IMR-90 (cell line): ENCODE measurements at regions not wholly inside any gene's neighbourhood (a gene's known extent, or its start where the extent isn't known, plus 50 kb on each side); places are given as distances from the start of the nearest gene placed in this dataset.

ENCODE experiments used
- ATAC-seq: fragments of 200-7000 bp; cut with Tn5 transposase; 2 replicates; pipeline ENCODE4 v1.9.1; 2020; ENCODE audit warnings: low read depth, mild to moderate bottlenecking, moderate library complexity
- BruUV-seq: library from RNA; stranded (reverse); fragments of 400-500 nt; replicated peaks from 2 replicates; lab custom pipeline; 2021; lab: Mats Ljungman, UMichigan
- CTCF ChIA-PET: fragments of 300-600 bp; formaldehyde crosslinking; extraction: SDS; loops from one replicate; lab custom pipeline; 2021; ENCODE audit warnings: antibody characterized with exemption; lab: Yijun Ruan, JAX
- POLR2A ChIA-PET: fragments of 300-600 bp; sonication (Branson Sonifier 250); formaldehyde crosslinking; loops from one replicate; lab custom pipeline; 2022; ENCODE audit warnings: antibody characterized with exemption; ENCODE audit not compliant: unreplicated experiment; lab: Charles Lee
- DNase-seq: peaks from one replicate; pipeline ENCODE4 v3.0.0; 2013
- H2AFZ ChIP-seq: replicated peaks from 2 replicates; pipeline ENCODE3; 2013; ENCODE audit warnings: low read length, mild to moderate bottlenecking; ENCODE audit not compliant: poor library complexity
- H2AK5ac ChIP-seq: 2 replicates; pipeline ENCODE4 v1.6.1; 2013; ENCODE audit warnings: low read depth, low read length, inconsistent platforms
- H2AK9ac ChIP-seq: replicated peaks from 2 replicates; pipeline ENCODE3; 2013; ENCODE audit warnings: mild to moderate bottlenecking, low read depth, low read length, moderate library complexity; ENCODE audit not compliant: poor library complexity
- H2BK120ac ChIP-seq: 2 replicates; pipeline ENCODE4 v1.6.1; 2013; ENCODE audit warnings: low read depth, low read length, inconsistent platforms
- H2BK15ac ChIP-seq: 3 replicates; pipeline ENCODE4 v1.6.1; 2013; ENCODE audit warnings: low read depth, low read length, inconsistent platforms
- H2BK20ac ChIP-seq: 2 replicates; pipeline ENCODE4 v1.6.1; 2013; ENCODE audit warnings: low read depth, mild to moderate bottlenecking, inconsistent platforms, low read length, moderate library complexity
- H2BK5ac ChIP-seq: 2 replicates; pipeline ENCODE4 v1.6.1; 2013; ENCODE audit warnings: mild to moderate bottlenecking, low read depth, low read length, inconsistent platforms; ENCODE audit not compliant: poor library complexity, severe bottlenecking
- H3K14ac ChIP-seq: replicated peaks from 2 replicates; pipeline ENCODE4 v1.6.1; 2013; ENCODE audit warnings: low read depth, low read length, inconsistent platforms
- H3K18ac ChIP-seq: 2 replicates; pipeline ENCODE4 v1.6.1; 2013; ENCODE audit warnings: low read depth, low read length, control low read depth
- H3K23ac ChIP-seq: 2 replicates; pipeline ENCODE4 v1.6.1; 2013; ENCODE audit warnings: low read depth, low read length, inconsistent platforms
- H3K27ac ChIP-seq: 2 replicates; pipeline ENCODE4 v1.5.1; 2013; ENCODE audit warnings: mild to moderate bottlenecking, control low read depth, low read length; ENCODE audit not compliant: insufficient read depth
- H3K27me3 ChIP-seq: 2 replicates; pipeline ENCODE4 v1.6.1; 2013; ENCODE audit warnings: low read length; ENCODE audit not compliant: control insufficient read depth, insufficient read depth
- H3K36me3 ChIP-seq: 2 replicates; pipeline ENCODE4 v1.6.1; 2013; ENCODE audit warnings: low read length, mixed read lengths; ENCODE audit not compliant: control insufficient read depth, insufficient read depth
- H3K4ac ChIP-seq: 2 replicates; pipeline ENCODE4 v1.6.1; 2013; ENCODE audit warnings: low read depth, low read length, inconsistent platforms
- H3K4me1 ChIP-seq: 2 replicates; pipeline ENCODE4 v1.6.1; 2013; ENCODE audit warnings: low read length, mixed read lengths; ENCODE audit not compliant: control insufficient read depth, insufficient read depth
- H3K4me2 ChIP-seq: 2 replicates; pipeline ENCODE4 v1.6.1; 2013; ENCODE audit warnings: low read depth, mild to moderate bottlenecking, control low read depth, low read length, moderate library complexity
- H3K4me3 ChIP-seq: 2 replicates; pipeline ENCODE4 v1.5.1; 2013; ENCODE audit warnings: low read depth, mild to moderate bottlenecking, control low read depth, low read length, moderate library complexity; ENCODE audit not compliant: insufficient read depth
- H3K56ac ChIP-seq: 2 replicates; pipeline ENCODE4 v1.6.1; 2013; ENCODE audit warnings: low read length, inconsistent platforms; ENCODE audit not compliant: insufficient read depth; ENCODE audit errors: extremely low read depth
- H3K79me1 ChIP-seq, 2 experiments: 2 replicates each; pipeline ENCODE4 v1.6.1; 2013; ENCODE audit warnings: low read length in 2 of 2, inconsistent platforms in 1 of 2, low read depth in 1 of 2
- H3K9ac ChIP-seq: 2 replicates; pipeline ENCODE4 v1.6.1; 2013; ENCODE audit warnings: low read depth, low read length, control low read depth
- H3K9me1 ChIP-seq: 2 replicates; pipeline ENCODE4 v1.6.1; 2013; ENCODE audit warnings: low read length, inconsistent platforms; ENCODE audit not compliant: insufficient read depth
- H3K9me3 ChIP-seq: 2 replicates; pipeline ENCODE4 v1.6.1; 2013; ENCODE audit warnings: low read length; ENCODE audit not compliant: control insufficient read depth, insufficient read depth
- H4K20me1 ChIP-seq: 2 replicates; pipeline ENCODE4 v1.6.1; 2013; ENCODE audit warnings: low read length, inconsistent platforms; ENCODE audit not compliant: insufficient read depth
- H4K5ac ChIP-seq: 2 replicates; pipeline ENCODE4 v1.6.1; 2013; ENCODE audit warnings: mild to moderate bottlenecking, low read depth, low read length, control low read depth
- H4K8ac ChIP-seq, 2 experiments: 2 replicates each; pipeline ENCODE4 v1.6.1; 2013; ENCODE audit warnings: low read depth in 2 of 2, low read length in 2 of 2, control low read depth in 1 of 2, inconsistent platforms in 1 of 2
- H4K91ac ChIP-seq: 2 replicates; pipeline ENCODE4 v1.6.1; 2013; ENCODE audit warnings: low read depth, low read length, inconsistent platforms; ENCODE audit not compliant: insufficient read depth
- BHLHE40 ChIP-seq: fragments of 150-350 bp; IDR thresholded peaks from 2 replicates; pipeline ENCODE4 v1.6.1; 2016; ENCODE audit warnings: mild to moderate bottlenecking, low read depth, low read length
- CTCF ChIP-seq: conservative IDR thresholded peaks from 2 replicates; pipeline ENCODE4 v1.5.1; 2012; ENCODE audit warnings: mild to moderate bottlenecking, low read depth, low read length, improper control_type of control experiment
- FOS ChIP-seq: fragments of 150-350 bp; IDR thresholded peaks from 2 replicates; pipeline ENCODE4 v1.6.1; 2016; ENCODE audit warnings: low read depth, low read length
- MAFK ChIP-seq: IDR thresholded peaks from 2 replicates; pipeline ENCODE4 v1.6.1; 2012; ENCODE audit warnings: low read depth, low read length, improper control_type of control experiment
- MXI1 ChIP-seq: IDR thresholded peaks from 2 replicates; pipeline ENCODE4 v1.6.1; 2012; ENCODE audit warnings: low read depth, mild to moderate bottlenecking, low read length, moderate library complexity, borderline replicate concordance
- NFE2L2 ChIP-seq: fragments of 150-350 bp; IDR thresholded peaks from 2 replicates; pipeline ENCODE4 v1.6.1; 2016; ENCODE audit warnings: low read depth, mild to moderate bottlenecking, low read length
- RAD21 ChIP-seq: IDR thresholded peaks from 2 replicates; pipeline ENCODE4 v1.6.1; 2012; ENCODE audit warnings: low read length, improper control_type of control experiment
- SMC3 ChIP-seq: fragments of 150-350 bp; IDR thresholded peaks from 2 replicates; pipeline ENCODE4 v1.6.1; 2016; ENCODE audit warnings: low read depth, mild to moderate bottlenecking, antibody characterized with exemption, low read length, moderate library complexity
- USF2 ChIP-seq: fragments of 150-350 bp; IDR thresholded peaks from 2 replicates; pipeline ENCODE4 v1.6.1; 2017; ENCODE audit warnings: mild to moderate bottlenecking, antibody characterized with exemption, low read length, low read depth
- WGBS, 2 experiments: methylation state at CpG; one replicate each; pipeline versions ENCODE4 v1.1.5 to v1.1.7; 2013; ENCODE audit warnings: missing lambda C conversion rate in 2 of 2; ENCODE audit not compliant: insufficient read length in 1 of 2; ENCODE audit errors: extremely low coverage in 2 of 2; 5-methylcytosine and 5-hydroxymethylcytosine counted together
- dilution Hi-C: fragments of 300-500 bp; cut with HindIII; formaldehyde crosslinking; loops from one replicate; pipeline ENCODE4 v1.14.3; 2018; ENCODE audit warnings: low sequenced_read_pairs; ENCODE audit not compliant: unreplicated experiment
- in situ Hi-C: fragments of 300-500 bp; cut with MboI; formaldehyde crosslinking; loops from 3 replicates; pipeline ENCODE4 v1.14.3; 2019; ENCODE audit warnings: low sequenced_read_pairs, inconsistent platforms, mixed read lengths
- intact Hi-C: fragments of 100-400 bp; cut with micrococcal nuclease; formaldehyde crosslinking; loops from 2 replicates; pipeline ENCODE4 v1.10.0; 2022

GRCh38 chr2:128691526-128691925 lies 372.9 kb upstream of the HS6ST1 start:
- Histone ChIP-seq H3K36me3 (no peaks in the 10 kb centered on the region), H4K20me1 (no peaks in the 10 kb centered on the region), H2AK9ac (no peak overlapping the region), H3K27me3 (peaks cover 35% of the 10 kb centered on the region), H4K91ac (no peak overlapping the region), H3K23ac (no peak overlapping the region), H2BK120ac (no peak overlapping the region), H3K9ac (no peak overlapping the region), H4K8ac (no peak overlapping the region), H2BK5ac (no peak overlapping the region), H3K14ac (no peak overlapping the region), H4K5ac (no peak overlapping the region), H3K27ac (no peak overlapping the region), H3K9me1 (no peaks in the 10 kb centered on the region), H2AFZ (no peak overlapping the region), H3K4ac (no peak overlapping the region), H3K4me2 (no peak overlapping the region), H3K56ac (no peak overlapping the region), H2BK15ac (no peak overlapping the region), H3K18ac (no peak overlapping the region), H3K4me3 (no peak overlapping the region), H2BK20ac (no peak overlapping the region), H2AK5ac (no peak overlapping the region), H3K9me3 (no peaks in the 10 kb centered on the region), H3K79me1 (no peaks in the 10 kb centered on the region), H3K4me1 (no peaks in the 10 kb centered on the region)
- no peak for DNase-seq
- in situ Hi-C loops (no loop called here), dilution Hi-C loops (no loop called here), intact Hi-C loops (no loop called here)
- 69% methylated on average over 4 of the region's 6 CpGs; no CpG with 5 or more reads in 1 of the 2 experiments for WGBS, 2 experiments
- ChIA-PET CTCF (no interaction called here), POLR2A (no interaction called here)
- TF ChIP-seq CTCF (no peak), RAD21 (no peak), USF2 (no peak), SMC3 (no peak), MXI1 (no peak), BHLHE40 (no peak), MAFK (no peak), NFE2L2 (no peak), FOS (no peak)
- no TSS peak for BruUV-seq
- ATAC-seq = no peak
